ENCODE measurements at regions not wholly inside any gene's neighbourhood (a gene's known extent, or its start where the extent isn't known, plus 50 kb on each side); places are given as distances from the start of the nearest gene placed in this dataset.

- DNase-seq, result no peak
- Histone ChIP-seq H3K27ac (no peak overlapping the region), H3K36me3 (no peaks in the 10 kb centered on the region), H3K4me3 (no peak overlapping the region), H3K9me3 (replicated peaks) (no peaks in the 10 kb centered on the region), H3K27me3 (peaks cover 18% of the 10 kb centered on the region; the same call in 1 of the 2 replicates), H3K4me1 (no peaks in the 10 kb centered on the region; the same call in 1 of the 2 replicates)
Observed at GRCh38 chr7:36039671-36040070, 113.4 kb upstream of the EEPD1 start.

- peaks cover 18% of the 10 kb centered on the region; the same call in 1 of the 2 replicates for H3K27me3 ChIP-seq
- H3K4me3 ChIP-seq, result no peak overlapping the region
- no peaks in the 10 kb centered on the region; the same call in 1 of the 2 replicates for H3K4me1 ChIP-seq
- no peaks in the 10 kb centered on the region for H3K36me3 ChIP-seq
- DNase-seq, result no peak
- no peak overlapping the region for H3K27ac ChIP-seq
- H3K9me3 ChIP-seq (replicated peaks), result no peaks in the 10 kb centered on the region
Observed at GRCh38 chr7:36040679-36041078, 112.4 kb upstream of the EEPD1 start.

GRCh38 chr7:36044101-36044892 is 108.8 kb upstream of the EEPD1 start:
- H3K36me3 ChIP-seq, result no peaks in the 10 kb centered on the region
- no peaks in the 10 kb centered on the region for H3K9me3 ChIP-seq (replicated peaks)
- H3K27me3 ChIP-seq, result peaks cover 13% of the 10 kb centered on the region; the same call in 1 of the 2 replicates
- no peak overlapping the region for H3K4me3 ChIP-seq
- H3K4me1 ChIP-seq, result no peaks in the 10 kb centered on the region
- H3K27ac ChIP-seq, result no peak overlapping the region
- no peak for DNase-seq

- Histone ChIP-seq H3K27me3 (peaks cover 13% of the 10 kb centered on the region; the same call in 1 of the 2 replicates), H3K27ac (no peak overlapping the region), H3K4me1 (no peaks in the 10 kb centered on the region), H3K36me3 (no peaks in the 10 kb centered on the region), H3K4me3 (no peak overlapping the region), H3K9me3 (replicated peaks) (no peaks in the 10 kb centered on the region)
- no peak for DNase-seq
Observed at GRCh38 chr7:36045326-36045725, 107.7 kb upstream of the EEPD1 start.

GRCh38 chr7:36045830-36046341 is 107.2 kb upstream of the EEPD1 start:
- H3K36me3 ChIP-seq, result no peaks in the 10 kb centered on the region
- no peak overlapping the region for H3K27ac ChIP-seq
- H3K4me1 ChIP-seq, result no peaks in the 10 kb centered on the region
- no peak overlapping the region for H3K4me3 ChIP-seq
- H3K27me3 ChIP-seq, result peaks cover 16% of the 10 kb centered on the region; the same call in 1 of the 2 replicates
- no peaks in the 10 kb centered on the region for H3K9me3 ChIP-seq (replicated peaks)
- DNase-seq, result no peak

GRCh38 chr7:36047091-36047658 is 105.9 kb upstream of the EEPD1 start:
- no peaks in the 10 kb centered on the region for H3K4me1 ChIP-seq
- H3K27ac ChIP-seq, result no peak overlapping the region
- peaks cover 20% of the 10 kb centered on the region; the same call in 1 of the 2 replicates for H3K27me3 ChIP-seq
- H3K36me3 ChIP-seq, result no peaks in the 10 kb centered on the region
- no peak for DNase-seq
- no peak overlapping the region for H3K4me3 ChIP-seq
- H3K9me3 ChIP-seq (replicated peaks), result no peaks in the 10 kb centered on the region

- no peaks in the 10 kb centered on the region for H3K36me3 ChIP-seq
- no peaks in the 10 kb centered on the region for H3K4me1 ChIP-seq
- no peak overlapping the region for H3K4me3 ChIP-seq
- peaks cover 23% of the 10 kb centered on the region; the same call in 1 of the 2 replicates for H3K27me3 ChIP-seq
- DNase-seq, result no peak
- no peaks in the 10 kb centered on the region for H3K9me3 ChIP-seq (replicated peaks)
- H3K27ac ChIP-seq, result no peak overlapping the region
Observed at GRCh38 chr7:36048141-36048901, 104.7 kb upstream of the EEPD1 start.

GRCh38 chr7:36048902-36049240 is 104.2 kb upstream of the EEPD1 start:
- Histone ChIP-seq H3K9me3 (replicated peaks) (no peaks in the 10 kb centered on the region), H3K4me3 (no peak overlapping the region), H3K27ac (no peak overlapping the region), H3K27me3 (peaks cover 19% of the 10 kb centered on the region; the same call in 1 of the 2 replicates), H3K36me3 (no peaks in the 10 kb centered on the region), H3K4me1 (no peaks in the 10 kb centered on the region)
- no peak for DNase-seq

- DNase-seq, result no peak
- H3K9me3 ChIP-seq (replicated peaks), result no peaks in the 10 kb centered on the region
- no peaks in the 10 kb centered on the region for H3K36me3 ChIP-seq
- H3K27me3 ChIP-seq, result peaks cover 10% of the 10 kb centered on the region; the same call in 1 of the 2 replicates
- no peak overlapping the region for H3K27ac ChIP-seq
- H3K4me3 ChIP-seq, result no peak overlapping the region
- H3K4me1 ChIP-seq, result no peaks in the 10 kb centered on the region
Observed at GRCh38 chr7:36051501-36051900, 101.6 kb upstream of the EEPD1 start.

- no peak for DNase-seq
- Histone ChIP-seq H3K4me3 (no peak overlapping the region), H3K4me1 (no peaks in the 10 kb centered on the region), H3K27me3 (peaks cover 10% of the 10 kb centered on the region; the same call in 1 of the 2 replicates), H3K27ac (no peak overlapping the region), H3K36me3 (no peaks in the 10 kb centered on the region), H3K9me3 (replicated peaks) (no peaks in the 10 kb centered on the region)
Observed at GRCh38 chr7:36053589-36053988, 99.5 kb upstream of the EEPD1 start.

GRCh38 chr7:36054637-36055036 is 98.4 kb upstream of the EEPD1 start:
- no peak for DNase-seq

GRCh38 chr7:36055207-36055606 is 97.8 kb upstream of the EEPD1 start:
- Histone ChIP-seq H3K27ac (no peak overlapping the region), H3K36me3 (no peaks in the 10 kb centered on the region), H3K27me3 (peaks cover 10% of the 10 kb centered on the region; the same call in 1 of the 2 replicates), H3K4me3 (no peak overlapping the region), H3K4me1 (no peaks in the 10 kb centered on the region), H3K9me3 (replicated peaks) (no peaks in the 10 kb centered on the region)
- DNase-seq, result no peak

More at GRCh38 chr7:36054637-36055036, 98.4 kb upstream of the EEPD1 start:
- H3K4me1 ChIP-seq, result no peaks in the 10 kb centered on the region
- no peaks in the 10 kb centered on the region for H3K36me3 ChIP-seq
- H3K4me3 ChIP-seq, result no peak overlapping the region
- H3K9me3 ChIP-seq (replicated peaks), result no peaks in the 10 kb centered on the region
- H3K27ac ChIP-seq, result no peak overlapping the region
- peaks cover 10% of the 10 kb centered on the region; the same call in 1 of the 2 replicates for H3K27me3 ChIP-seq

- Histone ChIP-seq H3K4me1 (no peaks in the 10 kb centered on the region), H3K27me3 (peaks cover 1% of the 10 kb centered on the region; the same call in 1 of the 2 replicates), H3K4me3 (no peak overlapping the region), H3K9me3 (replicated peaks) (no peaks in the 10 kb centered on the region), H3K27ac (no peak overlapping the region), H3K36me3 (no peaks in the 10 kb centered on the region)
- DNase-seq, result no peak
Observed at GRCh38 chr7:36057323-36057722, 95.7 kb upstream of the EEPD1 start.

- no peak for DNase-seq
- no peak overlapping the region for H3K4me3 ChIP-seq
- no peak overlapping the region for H3K27ac ChIP-seq
- H3K4me1 ChIP-seq, result no peaks in the 10 kb centered on the region
- no peaks in the 10 kb centered on the region for H3K9me3 ChIP-seq (replicated peaks)
- no peaks in the 10 kb centered on the region; the same call in 1 of the 2 replicates for H3K27me3 ChIP-seq
- H3K36me3 ChIP-seq, result no peaks in the 10 kb centered on the region
Observed at GRCh38 chr7:36058020-36058592, 94.9 kb upstream of the EEPD1 start.

Measured in SJCRH30 (cell line).